Vagina (tissue), 2 donors: ENCODE measurements at regions not wholly inside any gene's neighbourhood (a gene's known extent, or its start where the extent isn't known, plus 50 kb on each side); places are given as distances from the start of the nearest gene placed in this dataset.

Experiments
- CTCF ChIP-seq, 3 experiments: fragments of 450-650 bp in 2 of 3; fragments of 200-600 bp in 1 of 3; sonication (generic) in 1 of 3; IDR thresholded peaks; one replicate each; pipeline ENCODE4 v1.5.1; 2017 to 2019; ENCODE audit warnings: antibody characterized with exemption in 3 of 3, mild to moderate bottlenecking in 2 of 3, moderate library complexity in 2 of 3
- POLR2A ChIP-seq, 2 donors: fragments of 450-650 bp; IDR thresholded peaks; one replicate each; pipeline ENCODE4 v1.6.1; 2017; ENCODE audit warnings: antibody characterized with exemption in 2 of 2, mild to moderate bottlenecking in 2 of 2, moderate library complexity in 2 of 2
- POLR2AphosphoS5 ChIP-seq, 2 donors: sonication (generic); formaldehyde crosslinking; IDR thresholded peaks; one replicate each; pipeline ENCODE4 v1.9.0; 2017; ENCODE audit warnings: antibody characterized with exemption in 2 of 2, mild to moderate bottlenecking in 2 of 2, low read depth in 1 of 2; ENCODE audit not compliant: insufficient read depth in 1 of 2

GRCh38 chr19:31220540-31220939, 128.7 kb downstream of the TSHZ3 start:
- TF ChIP-seq CTCF (IDR thresholded peaks at IDR 0.05) (no peak), POLR2A (IDR thresholded peaks at IDR 0.05) (no peak), POLR2AphosphoS5 (IDR thresholded peaks at IDR 0.05; ENCODE audit: insufficient read depth in 1 of 2, low read depth in 1 of 2) (no peak)
